ENCODE measurements at regions not wholly inside any gene's neighbourhood (a gene's known extent, or its start where the extent isn't known, plus 50 kb on each side); places are given as distances from the start of the nearest gene placed in this dataset.

GRCh38 chr3:89742546-89742945 is 635.1 kb downstream of the EPHA3 start:
- TF ChIP-seq CTCF (IDR thresholded peaks at IDR 0.05; ENCODE audit: low read depth, low read length, missing input control), result no peak
- TF ChIP-seq ZBTB33 (IDR thresholded peaks at IDR 0.05), result no peak
- no peak for TF ChIP-seq REST (IDR thresholded peaks at IDR 0.05)
- TF ChIP-seq TAF1 (conservative IDR thresholded peaks at IDR 0.05), result no peak
- no peak for TF ChIP-seq ATF3 (IDR thresholded peaks at IDR 0.05)
- TF ChIP-seq RAD21 (IDR thresholded peaks at IDR 0.05), result no peak
- TF ChIP-seq HNF4A (conservative IDR thresholded peaks at IDR 0.05), result no peak
- no peak for TF ChIP-seq EGR1 (IDR thresholded peaks at IDR 0.05; ENCODE audit: low read depth in 2 of 2)
- TF ChIP-seq FOXA1 (IDR thresholded peaks at IDR 0.05), result no peak
